OCI-LY3 (cell line): ENCODE measurements at regions not wholly inside any gene's neighbourhood (a gene's known extent, or its start where the extent isn't known, plus 50 kb on each side); places are given as distances from the start of the nearest gene placed in this dataset.

ENCODE experiments used
- H2AFZ ChIP-seq: fragments of 200-600, 300-600 bp; shearing (Covaris generic); 2 replicates; pipeline ENCODE4 v1.6.0; 2014; ENCODE audit warnings: antibody characterized with exemption, low read depth, low read length
- H3K27ac ChIP-seq: fragments of 200-600, 300-600 bp; sonication (generic); 2 replicates; pipeline ENCODE4 v1.5.1; 2014; ENCODE audit warnings: mild to moderate bottlenecking, low read length, moderate library complexity, mixed read lengths
- H3K27me3 ChIP-seq: fragments of 200-600, 300-600 bp; sonication (generic); 2 replicates; pipeline ENCODE4 v1.6.1; 2014; ENCODE audit warnings: low read depth, low read length, mixed read lengths
- H3K36me3 ChIP-seq: fragments of 200-600, 300-600 bp; sonication (generic); replicated peaks from 2 replicates; pipeline ENCODE3; 2014; ENCODE audit warnings: low read depth, low read length, mixed read lengths
- H3K4me1 ChIP-seq: fragments of 300-600, 200-600 bp; sonication (generic); 2 replicates; pipeline ENCODE4 v1.6.1; 2014; ENCODE audit warnings: low read length, mixed read lengths
- H3K4me2 ChIP-seq: fragments of 200-600, 300-600 bp; sonication (generic); 2 replicates; pipeline ENCODE4 v1.6.1; 2014; ENCODE audit warnings: low read length, mixed read lengths
- H3K4me3 ChIP-seq: fragments of 300-600, 200-600 bp; sonication (generic); 2 replicates; pipeline ENCODE4 v1.5.1; 2014; ENCODE audit warnings: antibody characterized with exemption, mild to moderate bottlenecking, low read length, moderate library complexity
- H3K79me2 ChIP-seq: fragments of 300-600, 200-600 bp; shearing (Covaris generic); 2 replicates; pipeline ENCODE4 v1.6.1; 2014; ENCODE audit warnings: mild to moderate bottlenecking, low read length, mixed read lengths
- H3K9ac ChIP-seq: fragments of 300-600, 200-600 bp; shearing (Covaris generic); 2 replicates; pipeline ENCODE4 v1.6.0; 2014; ENCODE audit warnings: mild to moderate bottlenecking, low read length, moderate library complexity
- H3K9me3 ChIP-seq: fragments of 200-600, 300-600 bp; shearing (Covaris generic); 2 replicates; pipeline ENCODE4 v1.6.1; 2014; ENCODE audit warnings: low read length, mixed read lengths; ENCODE audit not compliant: insufficient read depth
- H4K20me1 ChIP-seq: fragments of 200-600, 300-600 bp; sonication (generic); 2 replicates; pipeline ENCODE4 v1.6.1; 2016; ENCODE audit warnings: low read length, mixed read lengths; ENCODE audit not compliant: insufficient read depth
- CTCF ChIP-seq: fragments of 200-600, 300-600 bp; sonication (generic); IDR thresholded peaks from 2 replicates; pipeline ENCODE4 v1.5.1; 2014; ENCODE audit warnings: antibody characterized with exemption, low read length, low read depth
- EZH2phosphoT487 ChIP-seq: fragments of 200-600 bp; shearing (Covaris generic); IDR thresholded peaks from 2 replicates; pipeline ENCODE4 v1.6.1; 2018; ENCODE audit warnings: antibody characterized with exemption, mixed run types, low read depth

DNA sequence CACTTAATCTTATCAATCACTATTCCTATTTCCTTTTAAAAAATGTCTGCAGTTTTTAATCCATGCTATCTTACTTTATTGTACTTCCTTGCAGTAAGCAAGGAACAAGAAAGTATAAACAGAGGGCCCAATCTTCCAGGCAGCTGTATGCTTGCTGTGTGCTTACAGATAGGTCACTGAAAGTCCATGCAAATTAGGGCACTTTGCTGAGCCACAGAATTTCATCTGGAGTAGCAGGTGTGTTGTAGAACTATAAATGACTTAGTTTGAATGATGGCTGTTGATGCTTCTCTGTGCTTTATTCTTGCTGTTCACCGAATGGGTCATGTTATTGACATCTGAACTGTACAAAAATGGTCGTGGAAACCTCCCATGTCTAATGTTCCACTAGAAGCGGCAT, 154.6 kb downstream of the ATOH1 start:
- Histone ChIP-seq H3K9me3 (no peaks in the 10 kb centered on the region), H3K9ac (no peak overlapping the region), H3K4me1 (peaks cover 30% of the 10 kb centered on the region), H3K4me3 (peak overlapping the region; percentile 23; the same call in 1 of the 2 replicates), H2AFZ (no peak overlapping the region; the same call in 1 of the 2 replicates), H3K27ac (peak overlapping the region; percentile 7; the same call in 1 of the 2 replicates), H3K4me2 (peak overlapping the region; percentile 52), H4K20me1 (no peaks in the 10 kb centered on the region), H3K79me2 (no peaks in the 10 kb centered on the region), H3K36me3 (no peaks in the 10 kb centered on the region), H3K27me3 (no peaks in the 10 kb centered on the region)
- TF ChIP-seq CTCF (no peak), EZH2phosphoT487 (no peak)

- Histone ChIP-seq H4K20me1 (no peaks in the 10 kb centered on the region), H3K4me3 (peak overlapping the region; percentile 57), H3K4me1 (peaks cover 26% of the 10 kb centered on the region), H3K27ac (peak overlapping the region; percentile 20), H3K79me2 (no peaks in the 10 kb centered on the region), H3K27me3 (no peaks in the 10 kb centered on the region), H3K36me3 (no peaks in the 10 kb centered on the region), H3K4me2 (peak overlapping the region; percentile 58), H3K9ac (peak overlapping the region; percentile 2; the same call in 1 of the 2 replicates), H2AFZ (peak overlapping the region; percentile 92), H3K9me3 (no peaks in the 10 kb centered on the region)
- no peak for TF ChIP-seq EZH2phosphoT487
- TF ChIP-seq CTCF: no peak
Observed at GRCh38 chr4:93994175-93994994, 165.8 kb downstream of the ATOH1 start.

DNA sequence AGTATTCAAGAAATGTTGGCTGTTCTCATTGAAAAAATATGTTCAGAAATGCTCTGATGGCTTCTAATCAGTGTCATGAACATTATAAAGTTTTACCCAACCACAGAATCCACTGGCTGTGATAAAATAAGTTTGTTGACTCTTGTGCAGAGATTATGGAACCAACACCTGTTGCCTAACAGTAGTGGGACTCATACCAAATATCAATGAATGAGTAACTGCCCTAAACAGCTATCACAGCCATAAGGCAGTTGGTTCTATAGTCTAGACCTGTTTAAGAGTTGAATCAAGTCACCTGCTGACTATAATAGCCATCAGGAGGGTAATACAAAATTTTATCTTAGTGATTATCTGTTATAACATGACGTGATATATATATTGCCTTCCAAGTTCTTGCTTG, 168.3 kb downstream of the ATOH1 start:
- no peak overlapping the region for H2AFZ ChIP-seq
- H3K4me2 ChIP-seq: no peak overlapping the region
- no peaks in the 10 kb centered on the region for H3K79me2 ChIP-seq
- H3K9me3 ChIP-seq: no peaks in the 10 kb centered on the region
- TF ChIP-seq EZH2phosphoT487: no peak
- TF ChIP-seq CTCF: no peak
- H3K27me3 ChIP-seq: no peaks in the 10 kb centered on the region
- H3K27ac ChIP-seq: no peak overlapping the region
- H4K20me1 ChIP-seq: no peaks in the 10 kb centered on the region
- H3K4me1 ChIP-seq: peaks cover 26% of the 10 kb centered on the region
- H3K4me3 ChIP-seq: no peak overlapping the region
- H3K36me3 ChIP-seq: no peaks in the 10 kb centered on the region
- no peak overlapping the region for H3K9ac ChIP-seq

- TF ChIP-seq CTCF: no peak
- no peak for TF ChIP-seq EZH2phosphoT487
- no peaks in the 10 kb centered on the region for H3K79me2 ChIP-seq
- no peak overlapping the region for H2AFZ ChIP-seq
- H3K27me3 ChIP-seq: no peaks in the 10 kb centered on the region
- H3K4me3 ChIP-seq: no peak overlapping the region
- no peaks in the 10 kb centered on the region for H3K36me3 ChIP-seq
- H3K4me1 ChIP-seq: peaks cover 11% of the 10 kb centered on the region
- H3K9ac ChIP-seq: no peak overlapping the region
- H4K20me1 ChIP-seq: no peaks in the 10 kb centered on the region
- no peak overlapping the region for H3K4me2 ChIP-seq
- no peak overlapping the region for H3K27ac ChIP-seq
- H3K9me3 ChIP-seq: no peaks in the 10 kb centered on the region
Observed at GRCh38 chr4:94000559-94000958, 172.0 kb downstream of the ATOH1 start.
